GM19043 (cell line): ENCODE measurements at regions not wholly inside any gene's neighbourhood (a gene's known extent, or its start where the extent isn't known, plus 50 kb on each side); places are given as distances from the start of the nearest gene placed in this dataset.

Source experiments
- ATAC-seq: cut with Tn5 transposase; IDR thresholded peaks from one replicate; pipeline ENCODE4 v1.9.1; 2021; ENCODE audit warnings: low read depth; ENCODE audit not compliant: unreplicated experiment

- no peak for ATAC-seq
These were observed 69.3 kb upstream of the SMNDC1 start for GRCh38 chr10:110373857-110374654.

GRCh38 chr10:110375121-110375520 lies 70.4 kb upstream of the SMNDC1 start:
- ATAC-seq = no peak

GRCh38 chr10:110376021-110376766 lies 71.5 kb upstream of the SMNDC1 start:
- ATAC-seq = no peak

- no peak for ATAC-seq
These were observed 72.0 kb upstream of the SMNDC1 start for GRCh38 chr10:110376767-110377160.

- no peak for ATAC-seq
These were observed 73.3 kb upstream of the SMNDC1 start for GRCh38 chr10:110378006-110378405.

GRCh38 chr10:110378533-110379108 lies 73.9 kb upstream of the SMNDC1 start:
- ATAC-seq = no peak

GRCh38 chr10:110379831-110380230 lies 75.1 kb upstream of the SMNDC1 start:
- ATAC-seq = no peak

- no peak for ATAC-seq
These were observed 75.6 kb upstream of the SMNDC1 start for GRCh38 chr10:110380293-110380692.

- ATAC-seq = no peak
These were observed 78.0 kb upstream of the SMNDC1 start for GRCh38 chr10:110382695-110383094.

- ATAC-seq = no peak
These were observed 82.9 kb upstream of the SMNDC1 start for GRCh38 chr10:110387617-110387982.

- ATAC-seq = peak; percentile 82
These were observed 83.4 kb upstream of the SMNDC1 start for GRCh38 chr10:110387983-110388686.

GRCh38 chr10:110388687-110389052 lies 84.0 kb upstream of the SMNDC1 start:
- no peak for ATAC-seq

GRCh38 chr10:110389255-110389654 lies 84.5 kb upstream of the SMNDC1 start:
- no peak for ATAC-seq

GRCh38 chr10:110391541-110391940 lies 86.8 kb upstream of the SMNDC1 start:
- ATAC-seq = no peak

- no peak for ATAC-seq
These were observed 87.4 kb upstream of the SMNDC1 start for GRCh38 chr10:110392121-110392520.

- ATAC-seq = no peak
These were observed 88.4 kb upstream of the SMNDC1 start for GRCh38 chr10:110392868-110393740.

GRCh38 chr10:110393866-110394265 lies 89.1 kb upstream of the SMNDC1 start:
- no peak for ATAC-seq

- no peak for ATAC-seq
These were observed 89.6 kb upstream of the SMNDC1 start for GRCh38 chr10:110394296-110394695.

GRCh38 chr10:110394898-110395297 lies 90.2 kb upstream of the SMNDC1 start:
- ATAC-seq = no peak
